ENCODE measurements at regions not wholly inside any gene's neighbourhood (a gene's known extent, or its start where the extent isn't known, plus 50 kb on each side); places are given as distances from the start of the nearest gene placed in this dataset.

GRCh38 chrX:77396781-77397180, 50.4 kb upstream of the FGF16 start:
- H3K4me3 ChIP-seq (ENCODE audit: low read depth, low read length): no peak overlapping the region
- TF ChIP-seq CTCF (conservative IDR thresholded peaks at IDR 0.05; ENCODE audit: low read depth, low read length): no peak
- no peak for DNase-seq (ENCODE audit: low read depth)
